Ishikawa (cell line): ENCODE measurements at regions not wholly inside any gene's neighbourhood (a gene's known extent, or its start where the extent isn't known, plus 50 kb on each side); places are given as distances from the start of the nearest gene placed in this dataset.

ENCODE experiments used
- CEBPB ChIP-seq: IDR thresholded peaks from 2 replicates; pipeline ENCODE4 v1.6.1; 2012
- CREB1 ChIP-seq: IDR thresholded peaks from 2 replicates; pipeline ENCODE4 v1.6.1; 2012; ENCODE audit warnings: low read depth
- EGR1 ChIP-seq: IDR thresholded peaks from 2 replicates; pipeline ENCODE4 v1.6.1; 2012
- EP300 ChIP-seq: IDR thresholded peaks from 2 replicates; pipeline ENCODE4 v1.6.1; 2012; ENCODE audit warnings: borderline replicate concordance
- MAX ChIP-seq: IDR thresholded peaks from 2 replicates; pipeline ENCODE4 v1.6.1; 2012
- NFIC ChIP-seq: IDR thresholded peaks from 2 replicates; pipeline ENCODE4 v1.6.1; 2012
- RAD21 ChIP-seq: IDR thresholded peaks from 2 replicates; pipeline ENCODE4 v1.6.1; 2012; ENCODE audit warnings: low read depth
- REST ChIP-seq: IDR thresholded peaks from 2 replicates; pipeline ENCODE4 v1.6.1; 2012; ENCODE audit warnings: low read depth, mild to moderate bottlenecking
- TAF1 ChIP-seq: IDR thresholded peaks from 2 replicates; pipeline ENCODE4 v1.6.1; 2012; ENCODE audit warnings: low read depth, mild to moderate bottlenecking
- TCF12 ChIP-seq: IDR thresholded peaks from 2 replicates; pipeline ENCODE4 v1.6.1; 2012; ENCODE audit warnings: low read depth
- USF1 ChIP-seq: IDR thresholded peaks from 2 replicates; pipeline ENCODE4 v1.6.1; 2012
- YY1 ChIP-seq: IDR thresholded peaks from 2 replicates; pipeline ENCODE4 v1.6.1; 2012; ENCODE audit warnings: low read depth
- ZBTB7A ChIP-seq: IDR thresholded peaks from 2 replicates; pipeline ENCODE4 v1.6.1; 2012; ENCODE audit warnings: low read depth

- TF ChIP-seq TCF12 (no peak), ZBTB7A (no peak), EP300 (no peak), NFIC (no peak), REST (no peak), EGR1 (no peak), YY1 (no peak), CEBPB (no peak), CREB1 (no peak), USF1 (no peak), TAF1 (no peak), MAX (no peak), RAD21 (no peak)
These were observed 250.9 kb downstream of the HIVEP2 start for GRCh38 chr6:142694054-142694453.
